ENCODE measurements at regions not wholly inside any gene's neighbourhood (a gene's known extent, or its start where the extent isn't known, plus 50 kb on each side); places are given as distances from the start of the nearest gene placed in this dataset.

DNA sequence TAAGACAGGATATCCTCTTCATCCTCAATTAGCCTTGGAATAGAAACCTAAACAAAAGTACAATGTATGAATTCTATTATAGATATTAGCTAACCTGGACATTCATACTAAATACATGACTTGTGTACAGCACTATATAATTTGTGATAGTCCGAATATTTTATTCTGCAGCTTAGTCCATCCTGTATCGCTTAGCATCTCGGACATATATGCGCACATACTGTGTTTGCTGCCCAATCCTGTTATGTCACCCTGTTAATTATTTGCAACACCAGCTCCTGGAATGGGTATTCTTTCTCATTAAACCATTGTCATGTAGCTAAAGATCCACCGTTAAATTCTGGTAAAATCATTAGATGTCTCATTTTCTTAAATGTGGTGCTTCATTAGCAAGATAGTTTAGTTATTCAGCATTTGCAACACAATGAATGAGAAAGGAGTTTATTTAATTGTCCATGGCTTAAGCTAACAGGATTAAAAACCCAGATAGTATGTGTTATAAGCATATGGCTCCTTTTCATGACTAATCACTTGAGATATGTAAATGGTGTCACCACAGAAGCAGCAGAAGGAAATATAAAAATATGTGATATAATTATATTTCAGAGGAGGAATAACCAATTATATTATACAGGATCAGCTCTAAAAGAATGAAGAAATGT lies 156.0 kb upstream of the ARHGAP5 start (continued):
- TF ChIP-seq EZH2phosphoT487 (IDR thresholded peaks at IDR 0.05; ENCODE audit: borderline replicate concordance, low read depth): no peak
- TF ChIP-seq, protein P1, sequence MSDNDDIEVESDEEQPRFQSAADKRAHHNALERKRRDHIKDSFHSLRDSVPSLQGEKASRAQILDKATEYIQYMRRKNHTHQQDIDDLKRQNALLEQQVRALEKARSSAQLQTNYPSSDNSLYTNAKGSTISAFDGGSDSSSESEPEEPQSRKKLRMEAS (IDR thresholded peaks at IDR 0.05; ENCODE audit: low read depth): no peak

DNA sequence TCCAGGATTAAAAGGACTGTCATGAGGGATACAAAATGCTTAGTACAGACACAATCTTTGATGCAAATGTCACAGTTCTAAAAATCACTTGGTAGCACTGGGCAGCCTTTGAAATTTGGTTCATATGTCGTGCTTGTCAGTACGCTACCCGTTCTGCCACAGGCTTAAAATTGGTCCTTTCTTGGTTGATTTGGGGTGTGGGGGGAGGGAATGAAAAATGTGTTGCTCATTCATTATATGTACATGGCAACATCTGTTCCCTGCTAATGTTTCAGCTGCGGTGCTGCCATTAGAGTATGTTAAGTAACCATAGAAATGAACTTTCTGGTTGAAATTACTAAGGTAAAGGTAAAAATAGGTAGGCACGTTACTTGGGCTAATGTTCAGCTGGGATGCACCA lies 155.4 kb upstream of the ARHGAP5 start:
- Histone ChIP-seq H3K27ac (ENCODE audit: low read depth in 2 of 2, low read length in 1 of 2) (no peak overlapping the region), H3K9me3 (no peaks in the 10 kb centered on the region), H3K9me2 (no peaks in the 10 kb centered on the region), H3K4me1 (ENCODE audit: control insufficient read depth in 1 of 2, insufficient read depth in 2 of 2, low read depth in 1 of 2, low read length in 1 of 2) (peaks cover 0 to 6% of the 10 kb centered on the region in 2 experiments; a peak in 1 of 4 replicates), H3K27me3 (ENCODE audit: insufficient read depth) (no peaks in the 10 kb centered on the region), H4K20me1 (ENCODE audit: insufficient read depth) (no peaks in the 10 kb centered on the region), H3F3A (replicated peaks; ENCODE audit: insufficient read depth) (peaks cover 7% of the 10 kb centered on the region), H3K4me3 (ENCODE audit: low read depth in 2 of 2, low read length in 1 of 2) (no peak overlapping the region), H2AFZ (ENCODE audit: low read depth) (no peak overlapping the region), H3K4me2 (no peak overlapping the region), H3K79me2 (ENCODE audit: insufficient read depth) (no peaks in the 10 kb centered on the region), H3K9ac (no peak overlapping the region), H3K36me3 (replicated peaks in 1 of 2; ENCODE audit: control insufficient read depth in 1 of 2, insufficient read depth in 2 of 2, low read length in 1 of 2) (no peaks in the 10 kb centered on the region)
- ChIA-PET CTCF (interaction anchor here (1.2 kb wide), 1 partner anchor 411 kb away, joined by 3 read pairs; no protein-coding TSS in a partner anchor), POLR2A (no interaction called here)
- TF ChIP-seq JUND (IDR thresholded peaks at IDR 0.05): no peak
- TF ChIP-seq, protein P2, sequence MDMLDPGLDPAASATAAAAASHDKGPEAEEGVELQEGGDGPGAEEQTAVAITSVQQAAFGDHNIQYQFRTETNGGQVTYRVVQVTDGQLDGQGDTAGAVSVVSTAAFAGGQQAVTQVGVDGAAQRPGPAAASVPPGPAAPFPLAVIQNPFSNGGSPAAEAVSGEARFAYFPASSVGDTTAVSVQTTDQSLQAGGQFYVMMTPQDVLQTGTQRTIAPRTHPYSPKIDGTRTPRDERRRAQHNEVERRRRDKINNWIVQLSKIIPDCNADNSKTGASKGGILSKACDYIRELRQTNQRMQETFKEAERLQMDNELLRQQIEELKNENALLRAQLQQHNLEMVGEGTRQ (IDR thresholded peaks at IDR 0.05; ENCODE audit: borderline replicate concordance, low read depth, low read length): no peak
- TF ChIP-seq FOXJ3 (CRISPR knock-in tag; IDR thresholded peaks at IDR 0.05): no peak
- no peak for DNase-seq
- 80% methylated on average over 5 of the region's 5 CpGs for WGBS (ENCODE audit: low lambda C conversion rate)

DNA sequence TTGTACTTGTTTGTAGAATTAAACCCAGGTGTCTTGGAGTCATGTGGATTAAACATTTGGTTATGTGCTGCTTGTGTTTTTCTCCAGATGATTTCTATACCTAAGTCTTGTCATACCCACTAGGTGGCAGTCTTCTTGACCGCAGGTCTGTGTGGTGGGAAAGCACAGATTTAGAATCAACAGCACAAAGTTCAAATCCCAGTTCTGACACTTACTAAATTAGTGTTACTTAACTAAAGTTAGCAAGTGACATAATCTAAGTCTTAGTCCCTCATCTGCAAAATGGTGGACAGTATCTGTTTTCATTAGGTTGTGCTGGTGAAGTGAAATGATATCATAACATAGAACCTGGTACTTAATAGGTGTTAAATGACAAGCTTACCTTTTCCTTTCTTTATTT lies 151.0 kb upstream of the ARHGAP5 start:
- peak overlapping the region in 1 of 2 experiments; percentile 89; a peak in 2 of 4 replicates for H3K27ac ChIP-seq (ENCODE audit: low read depth in 2 of 2, low read length in 1 of 2)

More for the DNA sequence above, 151.0 kb upstream of the ARHGAP5 start:
- Histone ChIP-seq H3K79me2 (ENCODE audit: insufficient read depth) (no peaks in the 10 kb centered on the region), H3K4me3 (ENCODE audit: low read depth in 2 of 2, low read length in 1 of 2) (no peak overlapping the region; a peak in 1 of 4 replicates), H4K20me1 (ENCODE audit: insufficient read depth) (no peaks in the 10 kb centered on the region), H3K9me2 (no peaks in the 10 kb centered on the region), H3K36me3 (replicated peaks in 1 of 2; ENCODE audit: control insufficient read depth in 1 of 2, insufficient read depth in 2 of 2, low read length in 1 of 2) (no peaks in the 10 kb centered on the region), H3K9ac (no peak overlapping the region), H3F3A (replicated peaks; ENCODE audit: insufficient read depth) (peaks cover 16% of the 10 kb centered on the region), H3K27me3 (ENCODE audit: insufficient read depth) (no peaks in the 10 kb centered on the region), H3K4me2 (no peak overlapping the region), H2AFZ (ENCODE audit: low read depth) (no peak overlapping the region), H3K4me1 (ENCODE audit: control insufficient read depth in 1 of 2, insufficient read depth in 2 of 2, low read depth in 1 of 2, low read length in 1 of 2) (peaks cover 0 to 15% of the 10 kb centered on the region in 2 experiments; a peak in 1 of 4 replicates), H3K9me3 (no peaks in the 10 kb centered on the region)
- ChIA-PET POLR2A (no interaction called here), CTCF (interaction anchor here (0.6 to 8.0 kb wide), 24 partner anchors 8 to 634 kb away, joined by 3 to 72 read pairs (median 3); no protein-coding TSS in a partner anchor)
- DNase-seq: peak; percentile 44
- TF ChIP-seq, protein P3, sequence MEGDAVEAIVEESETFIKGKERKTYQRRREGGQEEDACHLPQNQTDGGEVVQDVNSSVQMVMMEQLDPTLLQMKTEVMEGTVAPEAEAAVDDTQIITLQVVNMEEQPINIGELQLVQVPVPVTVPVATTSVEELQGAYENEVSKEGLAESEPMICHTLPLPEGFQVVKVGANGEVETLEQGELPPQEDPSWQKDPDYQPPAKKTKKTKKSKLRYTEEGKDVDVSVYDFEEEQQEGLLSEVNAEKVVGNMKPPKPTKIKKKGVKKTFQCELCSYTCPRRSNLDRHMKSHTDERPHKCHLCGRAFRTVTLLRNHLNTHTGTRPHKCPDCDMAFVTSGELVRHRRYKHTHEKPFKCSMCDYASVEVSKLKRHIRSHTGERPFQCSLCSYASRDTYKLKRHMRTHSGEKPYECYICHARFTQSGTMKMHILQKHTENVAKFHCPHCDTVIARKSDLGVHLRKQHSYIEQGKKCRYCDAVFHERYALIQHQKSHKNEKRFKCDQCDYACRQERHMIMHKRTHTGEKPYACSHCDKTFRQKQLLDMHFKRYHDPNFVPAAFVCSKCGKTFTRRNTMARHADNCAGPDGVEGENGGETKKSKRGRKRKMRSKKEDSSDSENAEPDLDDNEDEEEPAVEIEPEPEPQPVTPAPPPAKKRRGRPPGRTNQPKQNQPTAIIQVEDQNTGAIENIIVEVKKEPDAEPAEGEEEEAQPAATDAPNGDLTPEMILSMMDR (IDR thresholded peaks at IDR 0.05): peak; percentile 68
- TF ChIP-seq, protein P1 (IDR thresholded peaks at IDR 0.05; ENCODE audit: low read depth): no peak
- TF ChIP-seq SMC3 (IDR thresholded peaks at IDR 0.05; ENCODE audit: low read depth, low read length): peak; percentile 51
- TF ChIP-seq RAD21 (IDR thresholded peaks at IDR 0.05; ENCODE audit: low read length): peak; percentile 66
- TF ChIP-seq NFIC (IDR thresholded peaks at IDR 0.05; ENCODE audit: borderline replicate concordance): no peak
- TF ChIP-seq RCOR1 (IDR thresholded peaks at IDR 0.05; ENCODE audit: low read length): no peak
- no peak for TF ChIP-seq POLR2AphosphoS5 (IDR thresholded peaks at IDR 0.05; ENCODE audit: low read depth, low read length)
- TF ChIP-seq CHD2 (IDR thresholded peaks at IDR 0.05; ENCODE audit: low read length, partially characterized antibody): no peak
- no peak for TF ChIP-seq FOXJ3 (CRISPR knock-in tag; IDR thresholded peaks at IDR 0.05)
- 56% methylated on average over 1 of the region's 1 CpG for WGBS (ENCODE audit: low lambda C conversion rate)
